Pancreas (tissue), 10 donors: ENCODE measurements at regions not wholly inside any gene's neighbourhood (a gene's known extent, or its start where the extent isn't known, plus 50 kb on each side); places are given as distances from the start of the nearest gene placed in this dataset.

Experiments used
- ATAC-seq, 4 donors: fragments of 200-7000 bp; cut with Tn5 transposase; one replicate each; pipeline versions ENCODE4 v1.8.0 to v1.9.1; 2020; ENCODE audit warnings: mild to moderate bottlenecking in 4 of 4, moderate library complexity in 4 of 4
- DNase-seq, 6 donors: peaks; one replicate each; pipeline ENCODE4 v3.0.0-alpha.2; 2020
- FAIRE-seq: peaks from 2 replicates; lab custom pipeline; 2012; peaks lifted over from hg19 to GRCh38; lab: Jason Lieb, UNC
- H3K27ac ChIP-seq, 4 donors: fragments of 200-600 bp; sonication (generic); 1 replicate in 3 of 4; 2 replicates in 1 of 4; pipeline versions ENCODE4 v1.5.0 to v1.8.0; 2020
- H3K27me3 ChIP-seq, 4 donors: fragments of 200-600 bp; one replicate each; pipeline ENCODE4 v1.8.0; 2021
- H3K36me3 ChIP-seq, 3 donors: fragments of 200-600 bp; sonication (generic) in 1 of 3; one replicate each; pipeline versions ENCODE4 v1.5.0 to v1.8.0; 2020 to 2021
- H3K4me1 ChIP-seq, 3 donors: fragments of 200-600 bp; one replicate each; pipeline ENCODE4 v1.8.0; 2021
- H3K4me3 ChIP-seq, 4 donors: fragments of 200-600 bp; sonication (generic) in 2 of 4; one replicate each; pipeline versions ENCODE4 v1.5.0 to v1.8.0; 2020 to 2021
- H3K9me3 ChIP-seq, 4 donors: fragments of 200-600 bp; one replicate each; pipeline ENCODE4 v1.8.0; 2021
- CTCF ChIP-seq, 4 donors: fragments of 200-600 bp; sonication (generic) in 3 of 4; IDR thresholded peaks; one replicate each; pipeline versions ENCODE4 v1.5.0 to v1.8.0; 2021; ENCODE audit warnings: antibody characterized with exemption in 4 of 4
- WGBS, 2 donors: extraction: QIAGEN DNeasy Blood & Tissue Kit; methylation state at CpG; one replicate each; pipeline ENCODE4 v1.1.7; 2013; 5-methylcytosine and 5-hydroxymethylcytosine counted together
- intact Hi-C, 3 donors: fragments of 100-400 bp; cut with DNase I; formaldehyde crosslinking; loops; one replicate each; pipeline versions ENCODE4 v1.11.1 to v1.14.2; 2022
- donor health status: healthy with polysubstance abuse.
- donor health status: DM: no; HTN: no; CAD: no; lungs with moderate emphysema.
- donor health status: DM: no; HTN: no; CAD: no.
- donor health status: control.
- donor health status: control.
- donor health status: Bipolar disorder and iron deficiency.
- donor health status: DM: yes; HTN: yes; CAD: no.
- donor health status: DM: no; HTN: no; CAD: no.
- donor health status: DM: no; HTN: no; CAD: no.
- donor health status: DM: yes; HTN: yes; CAD: no.

GRCh38 chr2:55763721-55764120, 70.1 kb upstream of the PNPT1 start:
- peaks cover 0 to 4% (median 0%) of the 10 kb centered on the region in 4 donors for H3K27me3 ChIP-seq
- WGBS, 2 donors, result 94 to 100% methylated on average over 1 of the region's 1 CpG
- no peak for TF ChIP-seq CTCF (IDR thresholded peaks at IDR 0.05)
- FAIRE-seq, result no peak
- H3K27ac ChIP-seq, result no peak overlapping the region
- no peak for DNase-seq
- H3K4me3 ChIP-seq, result no peak overlapping the region
- no peak for ATAC-seq
- intact Hi-C loops, result no loop called here
- H3K9me3 ChIP-seq, result no peaks in the 10 kb centered on the region
- H3K36me3 ChIP-seq, result no peaks in the 10 kb centered on the region
- no peaks in the 10 kb centered on the region for H3K4me1 ChIP-seq

- Histone ChIP-seq H3K4me3 (no peak overlapping the region), H3K27ac (no peak overlapping the region), H3K4me1 (no peaks in the 10 kb centered on the region), H3K9me3 (no peaks in the 10 kb centered on the region), H3K27me3 (peaks cover 0 to 4% (median 0%) of the 10 kb centered on the region in 4 donors), H3K36me3 (no peaks in the 10 kb centered on the region)
- no peak for DNase-seq
- 69 to 74% methylated on average over 2 of the region's 2 CpGs for WGBS, 2 donors
- no peak for ATAC-seq
- TF ChIP-seq CTCF (IDR thresholded peaks at IDR 0.05), result no peak
- no peak for FAIRE-seq
- intact Hi-C loops, result no loop called here
Measured at GRCh38 chr2:55761526-55761925, 67.9 kb upstream of the PNPT1 start.

GRCh38 chr2:55761024-55761423, 67.4 kb upstream of the PNPT1 start:
- no peak for DNase-seq
- Histone ChIP-seq H3K36me3 (no peaks in the 10 kb centered on the region), H3K27ac (no peak overlapping the region), H3K27me3 (peaks cover 0 to 4% (median 0%) of the 10 kb centered on the region in 4 donors), H3K4me1 (no peaks in the 10 kb centered on the region), H3K4me3 (no peak overlapping the region), H3K9me3 (no peaks in the 10 kb centered on the region)
- intact Hi-C loops, result no loop called here
- TF ChIP-seq CTCF (IDR thresholded peaks at IDR 0.05), result no peak
- ATAC-seq, result no peak
- no peak for FAIRE-seq

GRCh38 chr2:55760125-55760524, 66.5 kb upstream of the PNPT1 start:
- ATAC-seq, result no peak
- peaks cover 0 to 3% (median 0%) of the 10 kb centered on the region in 4 donors for H3K27me3 ChIP-seq
- intact Hi-C loops, result no loop called here
- no peak for FAIRE-seq
- no peaks in the 10 kb centered on the region for H3K4me1 ChIP-seq
- DNase-seq, result no peak
- no peaks in the 10 kb centered on the region for H3K9me3 ChIP-seq
- no peak for TF ChIP-seq CTCF (IDR thresholded peaks at IDR 0.05)
- WGBS, 2 donors, result 93% methylated on average over 2 of the region's 2 CpGs
- H3K27ac ChIP-seq, result no peak overlapping the region
- H3K36me3 ChIP-seq, result no peaks in the 10 kb centered on the region
- H3K4me3 ChIP-seq, result no peak overlapping the region

GRCh38 chr2:55759271-55759921, 65.8 kb upstream of the PNPT1 start:
- WGBS, 2 donors, result 64 to 68% methylated on average over 5 of the region's 5 CpGs
- Histone ChIP-seq H3K9me3 (no peaks in the 10 kb centered on the region), H3K27ac (no peak overlapping the region), H3K4me3 (no peak overlapping the region), H3K36me3 (no peaks in the 10 kb centered on the region), H3K4me1 (no peaks in the 10 kb centered on the region), H3K27me3 (no peaks in the 10 kb centered on the region)
- TF ChIP-seq CTCF (IDR thresholded peaks at IDR 0.05), result no peak
- ATAC-seq (no peak), DNase-seq (no peak), FAIRE-seq (no peak)
- intact Hi-C loops, result no loop called here
